Endothelial cell of hepatic sinusoid (primary cell): ENCODE measurements at regions not wholly inside any gene's neighbourhood (a gene's known extent, or its start where the extent isn't known, plus 50 kb on each side); places are given as distances from the start of the nearest gene placed in this dataset.

Experiments
- in situ Hi-C: cut with HindIII; loops from 2 replicates; pipeline ENCODE4 v1.10.0; 2017; ENCODE audit warnings: low sequenced_read_pairs

GRCh38 chr21:34311561-34312330, 52.1 kb upstream of the KCNE2 start:
- in situ Hi-C loops: no loop called here

GRCh38 chr21:34313116-34313515, 50.7 kb upstream of the KCNE2 start:
- in situ Hi-C loops: no loop called here
